ENCODE measurements at regions not wholly inside any gene's neighbourhood (a gene's known extent, or its start where the extent isn't known, plus 50 kb on each side); places are given as distances from the start of the nearest gene placed in this dataset.

- DNase-seq, result no peak
These were observed 556.2 kb upstream of the JARID2 start for GRCh38 chr6:14689639-14690038.

DNA sequence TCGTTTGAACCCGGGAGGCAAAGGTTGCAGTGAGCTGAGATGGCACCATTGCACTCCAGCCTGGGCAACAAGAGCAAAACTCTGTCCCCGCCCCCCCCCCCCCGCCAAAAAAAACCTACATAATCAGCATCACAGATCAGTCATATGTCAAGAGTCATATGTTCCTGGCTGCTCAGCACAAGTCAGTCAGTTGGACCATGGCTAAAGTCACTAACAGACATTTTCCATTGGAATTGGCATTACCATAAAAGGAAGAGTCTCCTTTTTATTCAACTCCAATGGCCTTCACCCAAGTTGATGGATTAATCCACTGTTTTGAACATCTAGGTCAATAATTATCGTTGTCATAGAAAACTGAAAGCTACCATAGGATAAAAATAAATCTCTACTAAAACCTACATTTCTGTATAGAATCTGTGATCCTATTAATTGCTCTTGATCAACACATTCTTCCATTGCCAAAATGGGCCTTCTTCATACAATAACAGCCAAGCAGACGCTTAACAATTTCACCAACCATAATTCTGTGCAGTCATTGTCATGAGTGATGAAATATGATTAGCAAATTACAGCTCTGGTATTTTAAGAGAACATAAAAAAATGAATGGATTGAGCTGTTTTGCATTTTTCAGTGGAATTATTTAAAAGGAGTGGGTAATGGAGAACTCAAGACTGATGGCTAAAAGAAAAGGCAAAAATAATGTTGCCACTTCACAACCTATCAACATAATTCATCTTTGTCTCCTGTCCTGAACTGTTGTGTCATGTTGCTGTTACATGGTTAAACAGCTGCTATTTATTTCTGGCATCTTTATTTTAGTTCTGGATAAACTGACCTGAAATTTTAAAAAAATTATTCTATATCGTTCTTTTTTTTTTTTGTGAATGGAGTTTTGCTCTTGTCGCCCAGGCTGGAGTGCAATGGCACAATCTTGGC, 555.5 kb upstream of the JARID2 start:
- DNase-seq, result no peak

DNA sequence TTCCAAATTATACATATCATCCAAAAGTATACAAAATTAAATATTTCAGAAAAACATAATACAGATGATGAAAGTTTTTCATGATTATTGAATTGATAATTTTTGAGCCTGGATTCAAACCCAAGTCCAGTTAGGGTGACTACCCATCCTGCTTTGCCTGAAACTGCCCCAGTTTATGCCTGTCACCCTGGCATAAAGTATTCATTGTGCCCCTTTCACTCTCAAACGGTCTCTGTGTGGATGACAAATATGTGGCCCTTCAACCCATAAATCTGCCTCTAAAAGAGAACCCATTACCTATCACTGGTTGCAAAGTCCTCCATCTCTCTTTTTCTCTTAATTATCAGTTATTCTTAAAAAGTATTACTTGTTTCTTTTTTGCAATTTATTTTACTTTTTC, 553.7 kb upstream of the JARID2 start:
- no peak for DNase-seq

- DNase-seq, result no peak
These were observed 552.3 kb upstream of the JARID2 start for GRCh38 chr6:14693301-14694192.

GRCh38 chr6:14694308-14694707, 551.6 kb upstream of the JARID2 start:
- DNase-seq, result no peak

- no peak for DNase-seq
These were observed 550.3 kb upstream of the JARID2 start for GRCh38 chr6:14695579-14695978.

DNA sequence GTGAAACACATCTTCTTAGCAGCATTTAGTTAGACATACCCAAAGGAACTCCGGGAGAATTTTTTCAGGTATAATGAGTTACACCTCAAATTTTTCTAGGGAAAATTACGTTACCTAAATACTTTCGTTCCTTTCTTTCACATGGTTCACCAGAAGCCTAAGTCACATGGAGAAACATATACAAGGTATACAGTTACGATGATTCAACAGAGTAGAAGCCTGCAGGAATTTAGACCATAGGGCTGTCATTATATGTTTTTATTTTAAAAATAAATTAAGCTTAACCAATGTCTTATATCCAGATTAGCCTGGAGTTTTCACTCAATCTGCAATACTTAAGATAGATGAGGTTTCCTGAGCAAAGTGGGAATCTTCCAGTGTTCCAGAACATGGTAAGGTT, 549.5 kb upstream of the JARID2 start:
- DNase-seq, result no peak

- DNase-seq, result no peak
These were observed 548.4 kb upstream of the JARID2 start for GRCh38 chr6:14697427-14697826.

DNA sequence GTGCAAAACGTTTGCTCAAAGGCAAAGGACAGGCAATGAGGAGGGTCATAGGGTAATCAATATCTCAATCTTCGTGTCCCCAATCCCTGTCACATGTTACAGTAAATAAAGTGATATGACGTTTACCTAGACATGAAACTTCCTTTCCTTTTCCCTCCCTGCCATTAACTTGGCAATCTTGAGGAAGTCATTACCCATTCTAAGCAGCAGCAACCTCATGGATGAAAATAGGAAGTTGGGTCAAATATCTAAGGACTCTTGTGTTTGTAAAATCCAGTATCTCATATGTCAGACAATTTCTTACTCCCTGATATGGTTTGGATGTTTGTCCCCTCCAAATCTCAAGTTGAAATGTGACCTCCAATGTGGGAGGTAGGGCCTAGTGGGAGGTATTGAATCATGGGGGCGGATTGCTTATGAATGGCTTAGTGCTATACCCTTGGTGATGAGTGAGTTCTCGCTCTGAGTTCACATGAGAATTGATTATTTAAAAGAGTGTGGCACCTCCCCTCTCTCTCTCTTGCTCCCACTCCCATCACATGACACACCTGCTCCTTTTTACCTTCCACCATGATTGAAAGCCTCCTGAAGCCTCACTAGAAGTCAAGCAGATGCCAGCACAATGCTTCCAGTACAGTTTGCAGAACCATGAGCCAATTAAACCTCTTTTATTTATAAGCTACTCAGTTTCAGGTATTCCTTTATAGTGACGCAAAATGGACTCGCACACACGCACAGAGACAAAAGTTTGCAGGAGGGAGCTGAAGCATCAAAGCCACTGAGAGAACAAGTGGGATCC, 545.9 kb upstream of the JARID2 start:
- no peak for DNase-seq

DNA sequence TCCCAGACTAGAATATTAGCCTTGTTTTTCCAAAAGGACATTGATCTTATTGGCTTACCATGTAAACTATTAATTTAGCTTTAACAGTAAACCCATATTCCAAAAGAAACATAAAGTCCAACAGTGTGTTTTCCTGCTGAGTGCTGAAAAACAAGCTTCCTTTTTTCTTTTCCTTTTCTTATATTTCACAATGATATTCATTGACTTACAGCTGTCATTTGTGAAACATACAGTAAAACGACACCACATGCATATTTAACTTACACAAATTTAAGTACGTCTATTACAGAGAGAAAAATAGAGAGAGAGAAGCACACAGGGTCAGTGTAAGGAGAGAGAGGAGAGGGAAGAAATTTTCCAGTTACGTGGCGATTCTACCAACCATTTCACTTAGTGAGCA, 543.9 kb upstream of the JARID2 start:
- no peak for DNase-seq

DNA sequence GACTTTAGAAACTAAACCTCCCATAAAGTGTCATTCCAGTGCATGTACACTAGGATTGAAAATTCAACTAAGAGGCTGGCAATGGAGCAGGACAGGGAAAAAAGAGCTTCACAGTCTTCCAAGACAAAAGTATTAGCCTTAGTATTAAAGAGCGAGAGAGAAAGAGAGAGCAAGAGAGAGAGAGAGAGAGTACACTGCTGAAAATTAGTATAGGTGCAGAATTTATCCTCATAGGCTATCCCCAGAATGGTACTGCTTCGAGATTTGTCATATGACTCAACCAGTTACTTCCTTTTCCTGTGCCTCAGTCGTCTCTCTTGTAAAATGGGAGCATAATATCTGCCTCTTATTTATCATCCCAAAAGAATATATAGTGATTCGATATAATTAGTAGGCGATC, 543.2 kb upstream of the JARID2 start:
- no peak for DNase-seq

- no peak for DNase-seq
These were observed 542.3 kb upstream of the JARID2 start for GRCh38 chr6:14703586-14703985.

DNA sequence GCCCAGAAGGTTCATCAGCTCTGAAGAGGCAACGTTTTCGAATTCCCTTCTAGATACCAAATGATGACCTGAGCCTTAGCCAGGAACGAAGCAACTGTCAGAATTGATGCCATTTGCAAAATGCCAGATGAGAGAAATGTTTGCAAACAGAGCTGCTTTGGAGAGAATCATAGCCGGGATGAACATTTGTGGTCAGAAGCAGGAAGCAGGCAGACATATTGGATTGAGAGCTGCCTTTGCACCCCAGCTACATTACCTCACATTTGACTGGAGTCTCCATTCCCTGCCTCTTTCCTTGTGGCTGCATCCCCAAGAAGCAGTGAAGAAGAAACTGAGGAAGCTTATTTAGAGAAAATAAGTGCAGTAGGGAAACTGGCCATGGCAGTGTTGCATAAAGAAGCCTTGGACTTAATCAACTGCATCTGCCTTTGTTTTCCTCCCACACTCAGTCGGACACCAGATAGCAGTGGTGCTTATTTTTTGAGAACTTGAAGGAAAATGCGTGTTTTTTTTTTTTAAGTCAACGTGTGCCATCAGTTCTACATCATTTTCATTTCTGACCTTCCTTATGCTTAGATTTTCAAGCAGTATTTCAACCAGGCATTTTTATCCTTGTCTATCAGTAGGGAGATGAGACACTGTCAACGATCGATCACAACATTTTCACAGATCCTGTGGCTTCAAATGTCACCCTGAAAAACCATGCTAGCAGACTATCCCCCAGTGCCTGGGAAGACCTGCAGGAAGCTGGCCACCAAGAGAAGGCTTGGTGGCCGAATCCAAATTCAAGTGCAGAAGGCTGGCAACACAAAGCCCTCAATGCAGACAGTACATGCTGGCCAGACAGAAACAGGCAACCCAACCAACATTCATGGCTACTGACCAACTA, 541.2 kb upstream of the JARID2 start:
- DNase-seq, result no peak

GRCh38 chr6:14705841-14706377, 540.0 kb upstream of the JARID2 start:
- no peak for DNase-seq

GRCh38 chr6:14706378-14706929, 539.4 kb upstream of the JARID2 start:
- DNase-seq, result no peak

DNA sequence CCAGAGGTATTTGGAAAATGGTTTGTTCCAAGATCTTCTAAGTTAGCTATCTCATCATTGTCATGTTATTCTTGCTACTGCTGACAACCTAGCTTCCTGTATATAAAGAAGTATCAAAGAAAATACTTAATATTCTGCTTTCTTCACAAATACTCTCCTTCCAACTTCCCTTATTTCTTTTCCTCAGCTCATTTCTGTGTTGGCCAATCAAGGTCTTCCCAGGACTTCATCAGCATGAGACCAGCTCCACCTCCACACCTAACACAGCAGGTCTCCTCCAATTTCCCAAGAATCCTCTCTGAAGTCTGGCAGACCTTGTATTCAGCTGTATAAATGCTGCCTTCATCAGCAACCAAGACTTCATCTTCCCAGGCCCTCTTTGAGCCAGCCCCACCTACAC, 538.6 kb upstream of the JARID2 start:
- DNase-seq, result no peak

DNA sequence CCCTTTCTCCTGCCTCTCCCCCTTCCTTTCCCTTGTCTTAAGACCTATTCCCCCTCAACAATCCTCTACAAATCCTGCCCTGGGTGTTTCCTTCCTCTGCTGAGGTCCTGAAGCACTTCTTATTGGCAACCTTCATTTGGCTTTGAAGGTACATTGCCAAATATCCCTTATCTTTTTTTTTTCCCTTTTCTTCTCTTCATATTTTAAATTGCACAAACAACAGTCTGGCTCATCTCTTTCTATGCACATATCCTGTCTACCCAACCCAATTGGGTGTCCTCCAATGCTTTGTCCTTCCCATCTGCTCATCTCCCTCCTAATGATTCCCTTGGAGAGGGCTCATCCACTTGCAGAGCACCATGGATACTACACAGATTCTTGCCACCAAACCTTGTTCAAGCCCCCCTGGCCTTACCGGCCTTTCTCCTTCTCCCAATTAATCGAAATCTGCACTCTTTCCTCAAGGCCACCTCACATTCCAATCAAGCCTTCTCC, 537.9 kb upstream of the JARID2 start:
- DNase-seq, result no peak

DNA sequence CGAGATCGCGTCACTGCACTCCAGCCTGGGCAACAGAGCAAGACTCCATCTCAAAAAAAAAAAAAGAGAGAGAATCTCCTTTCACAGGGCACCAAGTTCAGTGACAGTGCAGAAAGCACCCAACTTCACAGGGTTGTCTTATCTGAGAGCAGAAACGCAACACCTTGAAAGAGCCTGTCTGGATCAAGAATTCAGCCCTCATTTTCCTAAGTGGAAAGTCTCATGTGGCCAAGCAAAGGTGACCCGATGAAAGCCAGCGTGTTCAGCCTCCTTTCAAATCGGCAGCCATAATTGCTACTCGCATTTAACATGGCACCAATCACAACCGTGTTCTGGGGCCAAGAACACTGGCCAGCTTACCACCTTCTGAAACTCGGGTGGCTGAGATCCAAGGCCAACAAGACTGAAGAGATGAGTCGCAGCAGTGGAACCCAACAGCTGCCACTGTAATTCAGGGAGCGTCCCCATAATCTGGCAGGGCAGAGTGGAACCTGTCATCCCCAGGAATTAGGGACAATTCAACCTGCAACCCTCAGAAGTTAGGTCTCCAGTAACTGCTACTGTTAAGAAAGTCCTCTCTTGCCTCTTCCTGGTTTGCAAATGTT, 536.7 kb upstream of the JARID2 start:
- no peak for DNase-seq

DNA sequence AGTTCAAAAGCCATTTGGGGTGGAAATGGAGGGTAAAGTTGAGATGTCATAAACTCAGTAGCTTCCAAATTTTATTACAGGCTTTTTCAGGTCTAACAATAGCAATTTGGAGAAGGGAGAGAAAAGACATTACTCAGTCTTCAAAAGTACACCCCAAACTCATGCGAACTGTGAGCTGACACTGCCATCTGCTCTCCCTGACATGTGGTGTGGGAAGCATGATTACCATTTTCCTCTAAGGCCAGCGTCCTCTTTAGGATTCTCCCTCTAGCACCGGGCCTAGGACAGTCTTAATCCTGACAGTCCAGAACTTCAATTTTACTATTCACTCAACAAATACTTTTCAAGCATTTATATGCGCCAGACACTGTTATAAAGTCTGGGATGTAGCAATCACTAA, 536.0 kb upstream of the JARID2 start:
- DNase-seq, result no peak

DNA sequence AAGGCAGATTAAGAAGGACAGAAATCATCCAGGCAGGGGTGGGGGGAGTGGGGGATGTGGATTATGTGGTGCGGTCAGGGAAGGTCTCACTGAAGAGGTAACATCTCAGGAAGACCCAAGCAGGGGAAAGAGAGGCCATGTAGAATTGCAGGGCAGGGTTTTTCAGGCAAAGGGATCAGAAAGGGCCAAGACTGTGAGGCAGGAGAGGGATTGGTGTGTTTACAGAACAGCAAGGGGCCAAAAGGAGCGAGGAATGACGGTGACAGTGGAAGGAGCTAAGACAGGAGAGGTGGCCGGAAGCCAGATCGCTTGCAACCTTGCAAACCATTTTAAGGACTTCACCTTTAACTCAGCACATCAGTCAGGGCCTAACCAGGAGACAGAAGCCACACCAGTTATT, 535.4 kb upstream of the JARID2 start:
- DNase-seq, result no peak

Data from NCI-H2107 (cell line).